SK-N-SH (cell line): ENCODE measurements at regions not wholly inside any gene's neighbourhood (a gene's known extent, or its start where the extent isn't known, plus 50 kb on each side); places are given as distances from the start of the nearest gene placed in this dataset.

Source experiments
- CTCF ChIP-seq: fragments of 200-600 bp; sonication (generic); IDR thresholded peaks from 2 replicates; pipeline ENCODE4 v1.6.1; 2017; ENCODE audit warnings: antibody characterized with exemption, mild to moderate bottlenecking, moderate library complexity
- EP300 ChIP-seq, 2 experiments: IDR thresholded peaks; 2 replicates each; pipeline versions ENCODE4 v1.4.0 to v1.6.1; 2012; ENCODE audit warnings: borderline replicate concordance in 1 of 2, low read depth in 1 of 2, low read length in 1 of 2
- TF ChIP-seq, protein P1 (sequence below): IDR thresholded peaks from 2 replicates; pipeline ENCODE4 v1.6.1; 2012; ENCODE audit warnings: mild to moderate bottlenecking, low read depth, low read length, moderate library complexity

DNA sequence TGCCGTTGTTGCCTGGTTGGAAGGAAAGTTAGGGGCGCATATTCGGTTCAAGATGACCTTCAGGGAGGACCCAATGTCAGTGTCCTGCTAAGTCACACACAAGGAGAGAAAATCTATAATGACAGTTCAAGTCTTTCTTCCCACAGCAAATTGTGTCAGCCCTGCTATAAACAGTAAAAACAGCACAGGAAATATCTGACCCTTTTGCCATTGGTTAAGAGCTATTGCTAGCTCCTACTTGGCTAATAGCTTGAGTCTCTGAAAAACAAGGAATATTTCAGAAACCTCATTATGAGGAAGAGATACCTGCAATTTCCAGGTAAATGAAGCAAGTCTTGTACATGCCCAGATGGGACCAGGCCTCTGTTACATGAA is 175.6 kb downstream of the SKIDA1 start:
- TF ChIP-seq EP300 (IDR thresholded peaks at IDR 0.05; ENCODE audit: borderline replicate concordance in 1 of 2, low read depth in 1 of 2, low read length in 1 of 2) = no peak
- TF ChIP-seq CTCF = no peak
- TF ChIP-seq, protein P1, sequence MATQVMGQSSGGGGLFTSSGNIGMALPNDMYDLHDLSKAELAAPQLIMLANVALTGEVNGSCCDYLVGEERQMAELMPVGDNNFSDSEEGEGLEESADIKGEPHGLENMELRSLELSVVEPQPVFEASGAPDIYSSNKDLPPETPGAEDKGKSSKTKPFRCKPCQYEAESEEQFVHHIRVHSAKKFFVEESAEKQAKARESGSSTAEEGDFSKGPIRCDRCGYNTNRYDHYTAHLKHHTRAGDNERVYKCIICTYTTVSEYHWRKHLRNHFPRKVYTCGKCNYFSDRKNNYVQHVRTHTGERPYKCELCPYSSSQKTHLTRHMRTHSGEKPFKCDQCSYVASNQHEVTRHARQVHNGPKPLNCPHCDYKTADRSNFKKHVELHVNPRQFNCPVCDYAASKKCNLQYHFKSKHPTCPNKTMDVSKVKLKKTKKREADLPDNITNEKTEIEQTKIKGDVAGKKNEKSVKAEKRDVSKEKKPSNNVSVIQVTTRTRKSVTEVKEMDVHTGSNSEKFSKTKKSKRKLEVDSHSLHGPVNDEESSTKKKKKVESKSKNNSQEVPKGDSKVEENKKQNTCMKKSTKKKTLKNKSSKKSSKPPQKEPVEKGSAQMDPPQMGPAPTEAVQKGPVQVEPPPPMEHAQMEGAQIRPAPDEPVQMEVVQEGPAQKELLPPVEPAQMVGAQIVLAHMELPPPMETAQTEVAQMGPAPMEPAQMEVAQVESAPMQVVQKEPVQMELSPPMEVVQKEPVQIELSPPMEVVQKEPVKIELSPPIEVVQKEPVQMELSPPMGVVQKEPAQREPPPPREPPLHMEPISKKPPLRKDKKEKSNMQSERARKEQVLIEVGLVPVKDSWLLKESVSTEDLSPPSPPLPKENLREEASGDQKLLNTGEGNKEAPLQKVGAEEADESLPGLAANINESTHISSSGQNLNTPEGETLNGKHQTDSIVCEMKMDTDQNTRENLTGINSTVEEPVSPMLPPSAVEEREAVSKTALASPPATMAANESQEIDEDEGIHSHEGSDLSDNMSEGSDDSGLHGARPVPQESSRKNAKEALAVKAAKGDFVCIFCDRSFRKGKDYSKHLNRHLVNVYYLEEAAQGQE = no peak
